H1 (cell line): ENCODE measurements at regions not wholly inside any gene's neighbourhood (a gene's known extent, or its start where the extent isn't known, plus 50 kb on each side); places are given as distances from the start of the nearest gene placed in this dataset.

ENCODE experiments used
- CTCF ChIA-PET: fragments of 300-600 bp; sonication (Branson Sonifier 250); formaldehyde crosslinking; loops from one replicate; lab custom pipeline; 2021; ENCODE audit not compliant: partially characterized antibody; lab: Charles Lee
- POLR2A ChIA-PET: fragments of 300-600 bp; sonication (Branson Sonifier 250); formaldehyde crosslinking; loops from one replicate; lab custom pipeline; 2021; ENCODE audit warnings: inconsistent platforms; ENCODE audit not compliant: partially characterized antibody; lab: Charles Lee
- DNase-seq, 2 experiments: peaks; one replicate each; pipeline versions ENCODE4 v3.0.0 to v3.0.0-alpha.2; 2010 to 2022; ENCODE audit warnings: low spot score in 2 of 2, low read depth in 1 of 2, mixed read lengths in 1 of 2
- FAIRE-seq: peaks from 2 replicates; lab custom pipeline; 2011; peaks lifted over from hg19 to GRCh38; lab: Jason Lieb, UNC
- H2AFZ ChIP-seq: 2 replicates; pipeline ENCODE4 v1.8.1; 2012; ENCODE audit warnings: low read length, inconsistent platforms
- H2AK5ac ChIP-seq: 2 replicates; pipeline ENCODE4 v1.6.1; 2013; ENCODE audit warnings: low read depth, low read length
- H2BK120ac ChIP-seq: replicated peaks from 2 replicates; pipeline ENCODE3; 2013; ENCODE audit warnings: low read depth, low read length, inconsistent platforms
- H2BK12ac ChIP-seq: 2 replicates; pipeline ENCODE4 v1.6.1; 2013; ENCODE audit warnings: low read depth, low read length
- H2BK15ac ChIP-seq: 2 replicates; pipeline ENCODE4 v1.6.1; 2013; ENCODE audit warnings: low read length
- H2BK20ac ChIP-seq: 2 replicates; pipeline ENCODE4 v1.6.1; 2013; ENCODE audit warnings: low read length
- H2BK5ac ChIP-seq: 2 replicates; pipeline ENCODE4 v1.6.1; 2013; ENCODE audit warnings: low read depth, low read length
- H3K14ac ChIP-seq: 2 replicates; pipeline ENCODE4 v1.6.1; 2013; ENCODE audit warnings: inconsistent platforms; ENCODE audit not compliant: insufficient read length
- H3K18ac ChIP-seq: 2 replicates; pipeline ENCODE4 v1.6.1; 2013; ENCODE audit warnings: low read length; ENCODE audit errors: extremely low read depth
- H3K23ac ChIP-seq: 2 replicates; pipeline ENCODE4 v1.6.1; 2013; ENCODE audit warnings: inconsistent platforms; ENCODE audit not compliant: insufficient read length
- H3K23me2 ChIP-seq: 2 replicates; pipeline ENCODE4 v1.6.1; 2013; ENCODE audit warnings: low read depth, low read length
- H3K27ac ChIP-seq: 2 replicates; pipeline ENCODE4 v1.6.1; 2011; ENCODE audit warnings: low read depth, low read length, inconsistent platforms
- H3K27me3 ChIP-seq, 4 experiments: replicated peaks in 1 of 4; 1 replicate in 1 of 4; 2 replicates in 3 of 4; pipeline versions ENCODE4 v1.6.1 to v1.8.1; 2011 to 2013; ENCODE audit warnings: low read length in 3 of 4, mild to moderate bottlenecking in 3 of 4, inconsistent platforms in 2 of 4, mixed read lengths in 2 of 4, moderate library complexity in 1 of 4; ENCODE audit not compliant: control insufficient read depth in 3 of 4, insufficient read depth in 3 of 4; ENCODE audit errors: extremely low read depth in 1 of 4
- H3K36me3 ChIP-seq, 4 experiments: 2 replicates each; pipeline versions ENCODE4 v1.6.1 to v1.8.1; 2011 to 2013; ENCODE audit warnings: mild to moderate bottlenecking in 4 of 4, low read length in 3 of 4, moderate library complexity in 2 of 4, control low read depth in 1 of 4, inconsistent platforms in 1 of 4; ENCODE audit not compliant: insufficient read depth in 4 of 4, control insufficient read depth in 2 of 4
- H3K4ac ChIP-seq: replicated peaks from 2 replicates; pipeline ENCODE3; 2013; ENCODE audit warnings: low read length, low read depth, mixed read lengths, inconsistent platforms; ENCODE audit not compliant: insufficient read length
- H3K4me1 ChIP-seq, 4 experiments: replicated peaks in 1 of 4; 1 replicate in 1 of 4; 2 replicates in 3 of 4; pipeline versions ENCODE4 v1.6.1 to v1.8.1; 2011 to 2013; ENCODE audit warnings: low read length in 3 of 4, inconsistent platforms in 2 of 4, mixed read lengths in 1 of 4; ENCODE audit not compliant: insufficient read depth in 4 of 4, control insufficient read depth in 3 of 4
- H3K4me2 ChIP-seq, 2 experiments: 2 replicates each; pipeline versions ENCODE4 v1.6.1 to v1.8.1; 2011 to 2013; ENCODE audit warnings: low read depth in 2 of 2, low read length in 2 of 2, control low read depth in 1 of 2, inconsistent platforms in 1 of 2, mild to moderate bottlenecking in 1 of 2; ENCODE audit not compliant: insufficient read depth in 1 of 2
- H3K4me3 ChIP-seq, 4 experiments: fragments of 200-600, 300-600 bp in 1 of 4; sonication (generic), shearing (Covaris generic), sonication (Bioruptor Twin) in 1 of 4; 2 replicates each; pipeline versions ENCODE4 v1.5.1 to v1.8.1; 2011 to 2016; ENCODE audit warnings: low read length in 4 of 4, low read depth in 3 of 4, control low read depth in 2 of 4, inconsistent platforms in 2 of 4, mild to moderate bottlenecking in 2 of 4, mixed read lengths in 1 of 4, moderate library complexity in 1 of 4; ENCODE audit not compliant: insufficient read depth in 2 of 4; ENCODE audit errors: extremely low read depth in 1 of 4
- H3K56ac ChIP-seq: replicated peaks from 2 replicates; pipeline ENCODE3; 2013; ENCODE audit warnings: low read depth, mild to moderate bottlenecking, mixed read lengths, low read length, inconsistent platforms; ENCODE audit not compliant: insufficient read length
- H3K79me1 ChIP-seq: 2 replicates; pipeline ENCODE4 v1.6.1; 2013; ENCODE audit warnings: low read depth, low read length, control low read depth
- H3K79me2 ChIP-seq, 2 experiments: 2 replicates each; pipeline versions ENCODE4 v1.6.1 to v1.8.1; 2012 to 2013; ENCODE audit warnings: low read length in 2 of 2, mild to moderate bottlenecking in 2 of 2, inconsistent platforms in 1 of 2; ENCODE audit not compliant: insufficient read depth in 2 of 2, control insufficient read depth in 1 of 2
- H3K9ac ChIP-seq, 4 experiments: replicated peaks in 1 of 4; 1 replicate in 1 of 4; 2 replicates in 3 of 4; pipeline versions ENCODE4 v1.6.1 to v1.8.1; 2011 to 2013; ENCODE audit warnings: low read depth in 3 of 4, low read length in 3 of 4, control low read depth in 2 of 4, mild to moderate bottlenecking in 2 of 4, moderate library complexity in 2 of 4, inconsistent platforms in 1 of 4; ENCODE audit errors: extremely low read depth in 1 of 4
- H3K9me3 ChIP-seq, 2 experiments: 2 replicates each; pipeline versions ENCODE4 v1.6.1 to v1.8.1; 2012 to 2013; ENCODE audit warnings: mild to moderate bottlenecking in 2 of 2, moderate library complexity in 2 of 2, control low read depth in 1 of 2, inconsistent platforms in 1 of 2, low read depth in 1 of 2, low read length in 1 of 2, mixed read lengths in 1 of 2; ENCODE audit not compliant: insufficient read depth in 2 of 2
- H4K20me1 ChIP-seq, 2 experiments: replicated peaks in 1 of 2; 2 replicates each; pipeline versions ENCODE3 to v1.8.1; 2011 to 2013; ENCODE audit warnings: inconsistent platforms in 2 of 2, low read length in 2 of 2, mild to moderate bottlenecking in 1 of 2; ENCODE audit not compliant: insufficient read depth in 2 of 2, control insufficient read depth in 1 of 2
- H4K5ac ChIP-seq: 2 replicates; pipeline ENCODE4 v1.6.1; 2013; ENCODE audit warnings: low read length, low read depth, mixed read lengths, inconsistent platforms; ENCODE audit not compliant: insufficient read length
- H4K8ac ChIP-seq: 2 replicates; pipeline ENCODE4 v1.8.0; 2013; ENCODE audit warnings: mild to moderate bottlenecking, moderate library complexity, low read length, inconsistent platforms; ENCODE audit not compliant: insufficient read depth; ENCODE audit errors: extremely low read depth
- H4K91ac ChIP-seq: replicated peaks from 2 replicates; pipeline ENCODE3; 2013; ENCODE audit warnings: low read length, mixed read lengths, inconsistent platforms; ENCODE audit not compliant: insufficient read length
- CEBPB ChIP-seq: IDR thresholded peaks from 2 replicates; pipeline ENCODE4 v1.6.1; 2012; ENCODE audit warnings: low read depth, low read length
- CTBP2 ChIP-seq: IDR thresholded peaks from 2 replicates; pipeline ENCODE4 v1.7.0; 2011; ENCODE audit warnings: borderline replicate concordance, mild to moderate bottlenecking, moderate library complexity, mixed read lengths, low read length; ENCODE audit not compliant: insufficient read depth, insufficient read length
- EGR1 ChIP-seq: IDR thresholded peaks from 2 replicates; pipeline ENCODE4 v1.6.1; 2011; ENCODE audit warnings: low read depth, low read length, borderline replicate concordance
- HDAC2 ChIP-seq, 2 experiments: fragments of 300-600 bp in 1 of 2; sonication (generic) in 1 of 2; IDR thresholded peaks; 2 replicates each; pipeline ENCODE4 v1.6.1; 2011 to 2012; ENCODE audit warnings: low read depth in 2 of 2, low read length in 2 of 2, mild to moderate bottlenecking in 2 of 2, moderate library complexity in 2 of 2, borderline replicate concordance in 1 of 2, inconsistent platforms in 1 of 2
- JUN ChIP-seq: IDR thresholded peaks from 2 replicates; pipeline ENCODE4 v1.6.1; 2011; ENCODE audit warnings: low read depth, mild to moderate bottlenecking, improper control_type of control experiment, low read length
- WGBS, 2 experiments: shearing (Covaris generic) in 1 of 2; methylation state at CpG; one replicate each; pipeline versions ENCODE4 v1.1.6 to v1.1.7; 2013 to 2015; ENCODE audit warnings: low lambda C conversion rate in 2 of 2, mixed read lengths in 2 of 2, inconsistent platforms in 1 of 2, low coverage in 1 of 2, missing lambda C conversion rate in 1 of 2; ENCODE audit not compliant: insufficient replicate concordance in 2 of 2, insufficient coverage in 1 of 2, insufficient read length in 1 of 2; ENCODE audit errors: extremely low coverage in 1 of 2, missing lambda C conversion rate in 1 of 2; 5-methylcytosine and 5-hydroxymethylcytosine counted together

GRCh38 chr4:152039023-152039481, 278.2 kb upstream of the GATB start:
- POLR2A ChIA-PET: no interaction called here
- no peaks in the 10 kb centered on the region for H3K27me3 ChIP-seq
- H3K4me2 ChIP-seq: no peak overlapping the region
- H3K23ac ChIP-seq: no peak overlapping the region
- H3K4me1 ChIP-seq: peaks cover 0 to 2% (median 0%) of the 10 kb centered on the region in 4 experiments; a peak in 1 of 7 replicates
- no peak overlapping the region for H2BK5ac ChIP-seq
- no peak overlapping the region for H3K18ac ChIP-seq
- no peak overlapping the region for H2BK15ac ChIP-seq
- H4K20me1 ChIP-seq: no peaks in the 10 kb centered on the region
- no peaks in the 10 kb centered on the region for H3K9me3 ChIP-seq
- no peak overlapping the region for H2AFZ ChIP-seq
- no peaks in the 10 kb centered on the region for H3K79me1 ChIP-seq
- 80% methylated on average over 11 of the region's 11 CpGs; no CpG with 5 or more reads in 1 of the 2 experiments for WGBS, 2 experiments
- no peak overlapping the region for H3K4ac ChIP-seq
- no peak overlapping the region for H4K91ac ChIP-seq
- no peak overlapping the region for H4K5ac ChIP-seq
- no peak overlapping the region for H2BK12ac ChIP-seq
- no peak overlapping the region for H3K27ac ChIP-seq
- H3K23me2 ChIP-seq: no peaks in the 10 kb centered on the region
- H2BK120ac ChIP-seq: no peak overlapping the region
- H3K79me2 ChIP-seq: no peaks in the 10 kb centered on the region
- TF ChIP-seq EGR1 (no peak), HDAC2 (IDR thresholded peaks at IDR 0.05; ENCODE audit: borderline replicate concordance in 1 of 2, low read depth in 2 of 2, low read length in 2 of 2) (no peak), JUN (no peak), CEBPB (no peak), CTBP2 (no peak)
- CTCF ChIA-PET: no interaction called here
- H3K56ac ChIP-seq: no peak overlapping the region
- no peak overlapping the region for H3K4me3 ChIP-seq
- FAIRE-seq (no peak), DNase-seq (no peak)
- no peak overlapping the region for H3K9ac ChIP-seq
- H3K36me3 ChIP-seq: no peaks in the 10 kb centered on the region
- H2BK20ac ChIP-seq: no peak overlapping the region
- H2AK5ac ChIP-seq: no peak overlapping the region
- H4K8ac ChIP-seq: no peak overlapping the region
- H3K14ac ChIP-seq: no peak overlapping the region
